Stimulated activated CD4-positive, alpha-beta T cell treated with anti-CD3 and anti-CD28 coated beads, Interleukin-4, amount 100 ng/mL, for 24 hours (primary cell): ENCODE measurements at regions not wholly inside any gene's neighbourhood (a gene's known extent, or its start where the extent isn't known, plus 50 kb on each side); places are given as distances from the start of the nearest gene placed in this dataset.
"Not testable (repeated sequence)": the region's sequence is repeated elsewhere in the genome, so short reads cannot be mapped to it uniquely, and the experiment has no call there.

Experiments
- DNase-seq: peaks from one replicate; pipeline ENCODE4 v3.0.0-alpha.2; 2020

GRCh38 chr9:86515221-86515620, 161.0 kb upstream of the TUT7 start:
- no peak for DNase-seq

DNA sequence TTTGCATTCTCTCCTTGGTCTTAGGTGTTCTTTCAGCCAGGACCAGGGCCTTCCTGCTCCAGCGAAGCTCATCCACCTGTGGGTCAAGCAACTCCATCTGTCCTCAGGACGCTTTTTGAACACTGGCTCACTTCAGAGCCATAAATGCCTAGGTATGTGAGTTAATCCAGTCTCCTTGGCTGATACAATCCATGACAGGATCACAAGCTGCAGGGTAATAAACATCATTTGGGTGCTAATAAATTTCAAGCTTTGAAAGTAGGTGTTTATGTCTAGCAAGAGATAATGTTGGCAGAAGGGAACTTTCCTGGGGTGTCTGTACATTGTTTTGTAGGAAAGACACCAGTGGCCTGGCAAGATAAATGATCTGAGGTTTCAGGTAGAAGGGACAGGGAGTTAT, 159.2 kb upstream of the TUT7 start:
- DNase-seq = no peak

- no peak for DNase-seq
Observed at GRCh38 chr9:86512929-86513328, 158.7 kb upstream of the TUT7 start.

DNA sequence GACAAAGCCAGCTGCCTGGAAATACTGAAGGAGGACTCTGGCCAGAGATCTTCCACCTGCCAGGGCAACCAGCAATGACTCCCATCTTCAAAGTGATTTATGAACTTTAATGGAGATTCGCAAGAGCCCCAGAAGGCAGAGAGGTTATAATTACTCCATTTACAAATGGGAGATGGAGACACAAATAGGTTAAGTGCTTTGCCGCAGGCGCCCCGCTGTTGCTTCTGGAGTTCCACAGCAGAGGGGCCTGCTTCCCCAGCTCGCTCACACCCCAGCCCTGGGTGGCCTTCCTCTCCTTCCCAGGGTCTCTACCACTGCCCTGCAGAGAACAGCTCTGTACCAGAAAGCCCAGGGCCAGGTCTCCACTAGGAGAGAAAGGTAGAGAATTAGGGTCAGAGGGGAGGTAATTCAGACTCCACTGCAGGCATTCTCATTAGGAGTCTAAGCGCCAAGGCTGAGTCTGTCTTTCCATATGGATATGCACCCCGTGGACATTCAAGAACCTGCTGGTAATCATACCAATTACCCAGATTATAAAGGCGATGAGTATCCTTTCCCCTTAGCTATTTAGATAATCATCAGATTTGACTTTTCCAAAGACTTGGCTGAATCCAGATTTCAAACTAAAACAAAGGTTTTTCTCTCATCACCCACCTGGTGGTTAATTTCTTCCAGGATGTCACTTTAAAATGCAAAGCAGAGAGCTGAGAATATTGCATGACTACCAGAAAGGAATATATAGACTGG, 157.6 kb upstream of the TUT7 start:
- no peak for DNase-seq

GRCh38 chr9:86508208-86508903, 154.1 kb upstream of the TUT7 start:
- no peak for DNase-seq

GRCh38 chr9:86507212-86507630, 153.0 kb upstream of the TUT7 start:
- no peak for DNase-seq

GRCh38 chr9:86503942-86504341, 149.7 kb upstream of the TUT7 start:
- no peak for DNase-seq

- DNase-seq = no peak
Observed at GRCh38 chr9:86503314-86503713, 149.1 kb upstream of the TUT7 start.

DNA sequence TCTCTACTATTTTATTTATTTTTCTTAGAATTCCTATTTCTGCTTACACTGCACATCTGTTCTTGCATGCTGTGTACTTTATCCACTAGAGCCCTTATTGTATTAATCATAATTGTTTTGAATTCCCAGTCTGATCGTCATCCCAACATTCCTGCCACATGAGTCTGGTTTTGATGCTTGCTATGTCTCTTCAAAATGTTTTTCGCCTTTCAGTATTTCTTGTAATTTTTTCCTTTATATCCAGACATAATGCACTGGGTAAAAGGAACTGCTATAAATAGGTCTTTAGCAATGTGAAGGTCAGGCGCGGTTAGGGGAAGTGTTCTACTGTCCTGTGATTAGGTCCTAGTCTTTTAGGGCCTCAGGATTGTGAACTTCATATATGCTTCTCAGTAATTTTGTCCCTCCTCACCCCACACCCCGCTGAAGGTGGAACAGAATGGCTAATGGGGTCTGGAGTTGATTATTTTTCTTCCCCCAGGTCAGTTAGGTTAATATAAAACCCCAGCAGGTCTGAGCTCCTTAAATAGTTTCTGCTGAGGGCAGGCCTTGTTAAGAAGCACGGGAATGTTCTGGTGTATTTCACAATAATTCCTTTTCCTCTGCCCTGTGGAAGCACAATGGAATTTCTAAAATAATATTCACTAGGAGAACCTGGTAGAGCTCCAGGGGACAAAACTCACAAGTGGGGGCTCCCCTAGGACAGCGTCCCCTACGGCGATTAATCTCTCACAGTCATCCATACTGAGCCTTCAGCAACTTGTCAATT, 146.6 kb upstream of the TUT7 start:
- no peak for DNase-seq

DNA sequence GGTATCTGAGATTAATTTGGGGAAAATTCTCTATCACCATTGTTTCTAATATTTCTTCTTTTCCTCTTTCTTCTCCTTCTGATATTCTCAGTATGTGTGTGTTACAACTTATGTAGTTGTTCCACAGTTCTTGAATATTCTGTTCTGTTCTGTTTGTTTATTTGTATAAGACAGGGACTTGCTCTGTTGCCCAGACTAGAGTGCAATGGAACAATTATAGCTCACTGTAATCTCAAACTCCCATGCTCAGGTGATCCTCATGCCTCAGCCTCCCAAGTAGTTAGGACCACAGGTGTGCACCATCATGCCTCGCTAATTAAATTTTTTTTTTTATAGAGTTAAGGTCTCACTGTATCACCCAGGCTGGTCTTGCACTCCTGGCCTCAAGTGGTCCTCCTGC, 145.8 kb upstream of the TUT7 start:
- no peak for DNase-seq

- no peak for DNase-seq
Observed at GRCh38 chr9:86494644-86495111, 140.5 kb upstream of the TUT7 start.

GRCh38 chr9:86491468-86492266, 137.5 kb upstream of the TUT7 start:
- no peak for DNase-seq

GRCh38 chr9:86488794-86489193, 134.6 kb upstream of the TUT7 start:
- no peak for DNase-seq

DNA sequence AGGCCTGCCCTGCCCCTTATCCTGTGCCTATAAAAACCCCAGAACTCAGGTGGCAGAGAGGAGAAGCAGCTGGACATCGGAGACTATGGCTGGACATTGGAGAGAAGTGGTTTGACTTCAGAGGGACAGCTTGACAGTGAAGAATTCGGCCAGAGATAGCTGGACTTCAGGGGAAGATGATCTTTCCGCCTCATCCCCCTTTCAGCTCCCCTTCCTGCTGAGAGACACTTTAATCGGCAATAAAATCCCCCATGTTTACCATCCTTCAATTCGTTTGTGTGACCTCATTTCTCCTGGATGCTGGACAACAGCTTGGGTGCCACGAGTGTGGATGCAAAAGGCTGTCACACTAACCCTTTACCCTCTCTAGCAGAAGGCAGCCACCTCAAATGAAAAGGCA, 134.1 kb upstream of the TUT7 start:
- no peak for DNase-seq

DNA sequence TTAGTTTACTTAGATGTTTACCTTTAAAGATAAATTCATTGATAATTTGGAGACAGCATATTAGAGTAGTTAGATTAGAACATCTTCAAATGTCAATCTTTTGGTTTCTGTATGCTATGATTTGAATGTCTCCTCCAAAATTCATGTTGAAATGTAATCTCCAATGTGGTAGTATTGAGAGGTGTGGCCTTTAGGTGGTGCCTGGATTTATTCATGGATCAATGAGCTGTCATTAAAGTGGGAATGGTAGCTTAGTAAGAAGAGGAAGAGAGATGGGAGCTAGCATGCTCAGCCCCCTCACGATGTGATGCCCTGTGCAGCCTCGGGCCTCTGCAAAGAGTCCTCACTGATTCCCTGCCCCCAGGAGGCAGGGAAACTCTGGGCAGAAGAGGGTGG, 133.6 kb upstream of the TUT7 start:
- DNase-seq = no peak

DNA sequence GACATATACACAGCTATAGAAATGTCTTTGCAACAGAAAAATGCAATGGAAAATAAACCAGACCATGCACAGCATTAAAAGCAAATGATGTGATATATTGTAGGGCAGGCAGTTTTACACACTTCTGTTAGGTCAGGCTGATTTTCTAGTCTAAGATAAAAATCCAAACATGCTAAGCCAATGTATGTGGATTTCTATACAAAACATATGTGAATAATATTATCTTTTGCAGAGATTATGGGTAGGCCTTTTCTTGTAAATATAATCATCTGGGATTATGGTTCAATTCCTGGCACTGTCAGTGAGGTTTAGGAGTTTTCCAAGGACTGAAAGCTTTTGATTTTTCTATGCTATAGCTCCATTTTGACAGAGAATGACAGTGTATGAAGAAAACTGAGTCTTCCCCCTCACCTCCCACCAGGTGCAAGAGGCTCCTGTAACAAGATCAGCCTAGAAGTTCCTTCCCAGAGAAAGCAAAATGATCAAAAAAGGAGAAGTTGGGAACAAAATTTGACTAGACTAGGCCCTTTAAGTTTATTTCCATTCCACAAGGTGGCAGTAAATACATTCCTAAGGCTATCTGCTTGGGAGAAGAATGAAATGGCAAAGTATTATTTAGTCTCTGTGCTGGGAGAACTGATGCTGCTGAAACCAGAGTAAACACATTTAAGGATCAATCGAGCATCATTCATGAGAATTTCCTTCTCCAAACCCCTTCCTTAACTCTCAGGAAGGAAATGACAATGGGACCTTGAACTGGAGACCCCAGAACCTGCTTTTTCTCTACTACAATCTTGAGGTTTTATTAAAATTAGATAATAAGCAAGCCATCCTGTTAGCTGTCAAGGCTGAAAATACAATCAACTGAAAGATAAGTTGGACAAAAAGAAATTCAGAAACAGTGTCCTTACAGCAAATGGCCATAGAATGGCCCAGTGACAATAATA, 133.0 kb upstream of the TUT7 start:
- DNase-seq = no peak

DNA sequence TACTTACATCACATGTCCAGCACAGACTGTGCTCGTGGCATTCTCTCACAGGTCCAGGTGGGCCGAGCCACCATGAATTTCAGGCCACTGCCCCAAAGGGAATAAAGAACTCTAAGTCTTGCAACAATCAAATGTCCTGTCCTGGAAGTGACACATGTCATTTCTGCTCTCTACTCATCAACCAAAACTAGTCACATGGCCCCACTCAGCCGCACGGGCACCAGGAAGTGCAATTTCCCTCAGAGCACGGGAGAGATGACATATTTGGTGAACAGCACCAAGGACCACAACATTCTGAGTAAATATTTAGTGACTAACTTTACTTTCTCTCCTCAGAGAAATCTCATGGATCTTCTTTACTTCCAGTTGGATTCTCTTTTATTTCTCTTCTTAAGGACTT, 131.1 kb upstream of the TUT7 start:
- DNase-seq = no peak

DNA sequence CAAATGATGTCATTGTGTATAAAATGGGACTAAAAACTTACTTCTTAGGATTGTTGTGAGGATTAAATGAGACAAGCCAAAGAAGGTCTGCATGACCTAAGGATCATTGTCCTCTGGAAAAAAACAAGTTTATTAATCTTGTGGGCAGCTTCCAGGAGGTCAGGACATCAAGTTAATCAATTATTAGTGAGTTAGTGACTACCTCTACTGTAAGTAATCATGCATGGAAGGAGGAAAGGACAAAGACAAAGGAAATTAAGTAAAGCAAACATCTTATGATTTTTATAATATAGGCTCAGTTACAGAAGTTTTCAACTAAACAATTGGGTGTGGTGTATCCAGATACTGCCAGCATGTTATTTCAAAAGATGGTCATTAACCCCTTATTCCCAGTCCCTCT, 129.3 kb upstream of the TUT7 start:
- no peak for DNase-seq

DNA sequence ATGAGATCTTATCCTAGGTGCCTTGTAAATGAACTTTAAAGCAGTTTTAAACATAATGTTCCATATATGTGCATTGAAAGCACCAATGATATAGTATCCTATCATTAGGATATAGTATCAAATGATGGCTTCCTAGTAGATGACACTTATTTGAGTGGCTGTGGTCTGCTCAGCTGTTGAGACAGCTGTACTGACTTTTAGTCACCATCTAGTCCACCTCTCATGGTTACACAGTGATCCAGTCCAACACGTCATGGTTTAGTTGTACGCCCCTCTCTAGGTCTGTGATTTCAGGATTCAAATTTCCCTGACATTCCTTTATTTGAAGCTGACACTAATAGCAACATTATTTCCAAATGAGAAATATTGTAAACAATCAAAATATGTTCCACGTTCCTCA, 127.3 kb upstream of the TUT7 start:
- DNase-seq = no peak

DNA sequence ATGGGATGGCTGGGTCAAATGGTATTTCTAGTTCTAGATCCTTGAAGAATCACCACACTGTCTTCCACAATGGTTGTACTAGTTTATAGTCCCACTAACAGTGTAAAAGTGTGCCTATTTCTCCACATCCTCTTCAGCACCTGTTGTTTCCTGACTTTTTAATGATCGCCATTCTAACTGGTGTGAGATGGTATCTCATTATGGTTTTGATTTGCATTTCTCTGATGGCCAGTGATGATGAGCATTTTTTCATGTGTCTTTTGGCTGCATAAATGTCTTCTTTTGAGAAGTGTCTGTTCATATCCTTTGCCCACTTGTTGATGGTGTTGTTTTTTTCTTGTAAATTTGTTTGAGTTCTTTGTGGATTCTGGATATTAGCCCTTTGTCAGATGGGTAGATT, 121.0 kb upstream of the TUT7 start:
- not testable (repeated sequence) for DNase-seq

GRCh38 chr9:86471171-86471815, 117.1 kb upstream of the TUT7 start:
- DNase-seq = no peak
